Hypothalamus (tissue), 51 donors: ENCODE measurements at regions not wholly inside any gene's neighbourhood (a gene's known extent, or its start where the extent isn't known, plus 50 kb on each side); places are given as distances from the start of the nearest gene placed in this dataset.
"Not testable (repeated sequence)": the region's sequence is repeated elsewhere in the genome, so short reads cannot be mapped to it uniquely, and the experiment has no call there.

Experiments used
- DNase-seq, 51 donors: peaks; one replicate each; lab custom pipeline; 2025; lab: John Stamatoyannopoulos, UW

- DNase-seq: not testable (repeated sequence)
Measured at GRCh38 chr5:1731855-1732237, 67.8 kb downstream of the MRPL36 start.

DNA sequence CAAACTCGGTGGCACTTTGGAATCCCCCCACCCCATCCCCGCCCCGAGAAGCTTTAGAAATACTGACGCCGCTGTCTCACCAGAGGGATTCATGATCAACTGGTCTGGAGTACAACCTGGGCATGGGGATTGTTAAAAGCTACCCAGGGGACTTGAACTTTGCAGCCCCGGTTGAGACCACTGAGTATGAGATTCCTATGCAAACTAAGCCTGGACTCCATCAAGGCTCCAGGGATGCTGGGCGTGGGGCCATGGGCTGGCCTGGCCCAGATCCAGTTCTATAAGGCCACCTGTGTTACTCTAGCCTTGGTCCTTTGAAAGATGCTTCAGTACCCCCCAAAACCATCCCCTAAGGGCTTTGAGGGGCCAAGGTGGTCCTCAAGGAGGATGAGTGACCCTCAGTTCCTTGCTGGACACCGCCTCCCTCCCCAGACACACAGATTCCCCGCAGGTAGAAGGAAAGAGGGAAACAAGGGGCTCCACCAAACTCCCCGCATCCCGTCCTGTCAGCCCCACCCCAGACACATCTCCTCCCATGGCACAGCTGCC is 68.5 kb downstream of the MRPL36 start:
- DNase-seq: no peak

GRCh38 chr5:1730487-1730847 is 69.2 kb downstream of the MRPL36 start:
- DNase-seq: no peak

DNA sequence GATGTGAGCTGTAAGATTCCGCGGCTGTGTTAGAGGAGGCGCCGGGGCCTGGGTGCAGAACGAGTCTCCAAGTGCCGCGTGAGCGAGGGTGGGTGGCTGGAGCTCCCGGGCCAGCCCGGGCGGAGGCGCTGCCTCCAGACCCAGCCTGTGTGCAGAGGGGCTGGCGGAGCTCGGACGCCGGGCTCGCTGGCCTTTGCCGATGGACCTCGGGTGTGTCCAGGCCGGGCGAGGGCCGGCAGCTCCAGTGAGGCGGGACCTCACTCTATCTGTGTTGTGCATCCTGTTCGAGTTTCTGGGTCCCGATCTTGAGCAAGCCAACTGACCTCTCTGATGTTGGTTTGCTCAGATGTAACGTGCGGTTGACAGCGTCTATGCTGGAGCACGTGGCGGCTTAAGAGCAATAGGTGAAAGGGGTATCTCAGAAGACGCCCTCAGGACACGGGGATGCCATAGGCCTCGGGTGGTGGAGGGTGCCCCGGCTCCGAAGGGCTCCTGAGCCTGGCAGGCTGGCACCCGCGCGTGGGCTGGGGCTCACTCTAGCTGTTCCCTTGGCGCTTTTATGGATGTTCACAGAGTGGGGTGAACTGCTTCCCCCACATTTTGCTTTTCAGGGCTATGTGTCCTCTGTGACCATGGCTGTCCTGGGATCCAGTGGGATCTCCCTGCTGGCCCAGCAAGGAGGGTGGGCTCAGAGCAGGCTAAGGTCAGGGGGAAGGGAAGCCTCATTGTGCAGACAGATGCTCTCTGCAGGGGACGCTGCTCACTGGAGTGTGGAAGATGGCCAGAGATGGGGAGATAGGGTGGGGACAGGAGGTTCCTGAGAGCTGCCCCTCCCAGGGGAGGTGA is 69.8 kb downstream of the MRPL36 start:
- DNase-seq: no peak

DNA sequence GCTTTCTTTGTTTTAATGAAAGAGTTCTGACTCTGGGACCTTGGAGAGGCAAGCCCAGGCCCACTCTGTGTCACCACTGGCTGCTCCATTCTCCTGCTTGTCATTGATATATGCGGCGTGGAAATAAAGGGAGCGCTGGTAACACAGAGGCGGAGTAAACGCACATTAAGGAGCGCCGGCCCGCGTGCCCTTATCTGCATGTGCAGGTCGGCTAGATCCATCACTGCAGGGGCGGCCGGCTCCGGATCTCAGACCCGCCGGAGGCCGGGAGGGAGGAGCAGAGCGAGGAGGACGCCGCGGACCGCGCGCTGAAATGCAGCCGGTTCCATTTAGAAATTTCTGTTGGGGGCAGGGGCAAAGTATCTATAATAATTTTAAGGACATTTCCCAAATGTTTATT is 70.8 kb downstream of the MRPL36 start:
- no peak for DNase-seq

- DNase-seq: no peak
Measured at GRCh38 chr5:1727571-1727970, 72.1 kb downstream of the MRPL36 start.

DNA sequence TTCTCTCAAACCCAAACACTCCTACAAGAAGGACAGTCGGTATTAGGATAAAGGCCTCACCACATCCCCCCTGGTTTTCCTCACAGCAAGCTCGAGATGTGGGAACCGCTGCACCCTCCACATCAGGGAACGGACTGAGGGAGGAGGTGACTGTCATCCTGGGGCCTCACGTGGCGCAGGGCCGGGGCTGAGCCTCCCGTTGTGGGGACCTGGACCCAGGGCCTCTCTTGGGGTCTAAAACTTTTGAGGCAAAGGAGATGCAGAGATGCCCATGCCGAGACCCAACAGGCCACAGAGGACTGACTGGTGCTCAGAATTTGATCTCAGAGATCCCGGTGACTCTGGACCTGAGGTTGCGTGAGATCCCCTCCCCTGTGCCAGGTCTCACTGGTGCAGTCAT is 72.7 kb downstream of the MRPL36 start:
- DNase-seq: no peak

DNA sequence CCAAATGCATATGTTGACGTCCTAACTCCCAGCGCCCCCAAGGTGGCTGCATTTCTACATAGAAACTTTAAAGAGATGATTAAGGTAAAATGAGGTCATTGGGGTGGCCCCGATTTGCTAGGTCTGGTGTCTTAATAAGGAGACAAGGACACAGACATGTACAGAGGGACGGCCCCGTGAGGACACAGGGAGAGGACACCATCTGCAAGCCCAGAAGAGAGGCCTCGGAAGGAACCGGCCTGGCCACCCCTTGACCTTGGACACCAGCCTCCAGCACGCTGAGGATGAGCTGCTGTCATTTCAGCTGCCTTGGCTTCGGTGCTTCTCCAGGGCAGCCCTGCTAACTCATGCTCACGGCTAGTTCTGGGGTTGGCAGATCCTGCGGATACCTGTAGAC is 73.2 kb downstream of the MRPL36 start:
- no peak for DNase-seq

DNA sequence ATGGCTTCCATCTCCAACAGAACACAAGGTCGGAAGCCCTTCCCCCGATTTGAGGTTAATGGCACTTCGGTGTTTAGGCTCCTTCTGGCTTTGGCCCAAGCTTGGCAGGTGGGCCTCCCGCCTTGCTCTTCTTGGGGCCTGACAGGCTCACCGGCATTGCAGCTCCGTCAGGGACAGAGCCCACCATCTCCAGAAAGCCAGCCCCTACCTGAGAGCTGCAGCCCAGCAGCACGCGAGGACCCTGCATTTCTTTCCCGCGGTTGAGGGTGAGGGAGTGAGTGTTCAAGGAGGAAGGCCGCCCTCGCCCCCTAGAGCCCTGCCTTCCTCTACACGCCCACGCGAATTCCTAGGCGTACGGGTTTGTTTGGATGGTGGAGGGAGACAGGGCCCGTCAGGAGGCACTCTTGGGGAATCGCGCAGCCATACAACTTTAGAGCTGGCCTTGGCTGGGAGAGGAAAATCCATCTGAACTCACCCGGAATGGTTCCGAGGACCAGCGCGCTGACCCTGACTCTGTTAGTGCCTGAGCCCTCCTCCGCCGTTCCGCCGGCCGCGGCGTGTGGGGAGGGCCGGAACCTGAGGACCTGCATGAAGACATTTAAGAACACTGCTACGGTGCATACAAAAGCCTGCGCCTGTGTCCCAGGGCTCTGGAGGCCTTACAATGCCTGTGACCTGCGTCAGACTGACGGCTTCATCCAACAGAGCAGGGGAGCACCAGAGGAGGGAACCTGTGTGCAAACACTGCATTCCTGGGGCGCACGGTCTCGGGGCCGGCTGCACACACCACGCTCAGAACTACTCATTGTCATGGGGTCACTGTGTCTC is 73.8 kb downstream of the MRPL36 start:
- no peak for DNase-seq

- DNase-seq: no peak
Measured at GRCh38 chr5:1724822-1725602, 74.6 kb downstream of the MRPL36 start.

DNA sequence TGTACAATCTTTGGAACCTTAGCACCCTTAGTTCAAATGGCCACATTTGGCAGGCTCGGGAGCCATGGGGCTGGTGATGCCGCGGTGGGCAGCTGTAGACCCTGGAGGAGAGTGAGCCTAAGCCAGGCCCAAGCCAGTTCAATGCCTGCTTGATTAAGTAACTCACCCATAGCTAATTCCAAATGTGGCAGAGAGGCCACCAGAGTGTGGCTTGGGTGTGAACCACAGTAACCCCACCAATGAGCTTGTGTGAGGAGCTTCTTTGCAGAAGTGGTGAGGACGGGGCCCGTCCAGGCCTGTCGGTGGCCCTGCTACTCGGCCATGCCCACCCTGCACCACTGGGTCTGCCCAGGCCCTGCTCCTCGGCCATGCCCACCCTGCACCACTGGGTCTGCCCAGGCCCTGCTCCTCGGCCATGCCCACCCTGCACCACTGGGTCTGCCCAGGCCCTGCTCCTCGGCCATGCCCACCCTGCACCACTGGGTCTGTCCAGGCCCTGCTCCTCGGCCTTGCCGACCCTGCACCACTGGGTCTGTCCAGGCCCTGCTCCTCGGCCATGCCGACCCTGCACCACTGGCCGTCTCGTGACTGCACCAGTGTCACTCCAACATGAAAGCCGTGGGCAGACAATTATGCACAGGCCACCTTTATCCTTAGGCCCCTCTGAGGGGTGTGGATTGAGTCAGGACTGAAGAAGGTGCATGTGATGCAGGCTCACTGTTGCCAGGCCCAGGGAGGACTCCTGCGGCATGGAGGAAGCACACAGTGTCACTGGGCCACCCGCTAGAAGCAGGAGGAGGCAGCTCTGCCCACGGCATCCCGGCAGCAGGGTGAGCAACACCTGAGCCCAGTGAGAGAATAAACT is 75.4 kb downstream of the MRPL36 start:
- DNase-seq: no peak

GRCh38 chr5:1723476-1723875 is 76.2 kb downstream of the MRPL36 start:
- DNase-seq: no peak

GRCh38 chr5:1722877-1723276 is 76.8 kb downstream of the MRPL36 start:
- DNase-seq: no peak

GRCh38 chr5:1720396-1721110 is 79.1 kb downstream of the MRPL36 start:
- no peak for DNase-seq

DNA sequence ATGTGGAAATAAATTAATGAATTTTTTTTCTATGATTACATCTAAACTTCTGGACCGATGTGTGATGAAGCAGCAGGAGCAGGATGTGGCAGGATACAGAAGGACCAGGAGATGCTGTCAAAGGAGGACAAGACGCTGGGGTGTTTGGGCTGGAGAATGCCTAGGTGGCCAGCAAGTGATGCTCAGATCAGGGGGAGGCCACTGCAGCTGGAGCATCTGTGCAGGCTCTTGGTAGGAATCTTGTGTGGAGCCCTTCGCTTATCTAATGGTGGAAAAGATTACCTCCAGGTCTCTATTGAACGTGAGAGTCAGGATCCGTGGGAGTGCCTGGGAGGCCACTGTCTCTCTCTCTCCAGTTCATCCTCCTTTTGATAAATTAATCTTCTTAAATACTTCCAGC is 79.8 kb downstream of the MRPL36 start:
- no peak for DNase-seq

GRCh38 chr5:1718669-1719068 is 81.0 kb downstream of the MRPL36 start:
- no peak for DNase-seq

DNA sequence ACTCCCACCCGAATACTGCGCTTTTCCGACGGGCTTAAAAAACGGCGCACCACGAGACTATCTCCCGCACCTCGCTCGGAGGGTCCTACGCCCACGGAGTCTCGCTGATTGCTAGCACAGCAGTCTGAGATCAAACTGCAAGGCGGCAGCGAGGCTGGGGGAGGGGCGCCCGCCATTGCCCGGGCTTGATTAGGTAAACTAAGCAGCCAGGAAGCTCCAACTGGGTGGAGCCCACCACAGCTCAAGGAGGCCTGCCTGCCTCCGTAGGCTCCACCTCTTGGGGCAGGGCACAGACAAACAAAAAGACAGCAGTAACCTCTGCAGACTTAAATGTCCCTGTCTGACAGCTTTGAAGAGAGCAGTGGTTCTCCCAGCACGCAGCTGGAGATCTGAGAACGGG is 89.5 kb downstream of the MRPL36 start:
- DNase-seq: not testable (repeated sequence)

DNA sequence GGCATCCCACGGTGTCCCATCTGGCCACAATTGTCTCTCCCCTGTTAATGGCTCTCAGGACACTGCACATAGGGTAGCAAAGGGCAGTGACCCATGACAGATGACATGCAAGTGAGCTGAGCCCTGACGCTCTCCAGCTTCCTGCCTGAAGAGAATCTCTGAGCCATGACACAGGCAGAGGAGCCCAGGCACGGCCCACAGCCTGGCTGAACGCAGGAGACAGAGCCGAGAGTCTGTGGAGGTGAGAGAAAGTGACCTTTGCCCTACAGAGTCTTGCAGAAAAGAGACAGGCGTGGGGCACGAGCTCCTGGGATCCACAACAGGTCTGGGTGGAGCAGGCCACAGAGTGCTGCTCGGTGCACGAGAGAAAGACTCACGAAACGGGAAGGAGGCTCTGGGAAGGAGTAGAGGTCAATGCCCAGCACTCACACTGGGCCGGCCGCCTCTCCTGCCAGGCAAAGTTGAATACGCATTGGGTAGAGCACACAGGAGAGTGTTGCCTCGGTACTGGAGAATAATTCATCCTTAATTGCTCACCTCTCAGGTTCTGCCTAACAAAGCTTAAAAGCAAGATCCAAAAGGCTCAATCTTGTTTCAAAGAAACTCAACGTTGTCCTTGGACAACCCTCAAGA is 90.3 kb downstream of the MRPL36 start:
- DNase-seq: no peak

DNA sequence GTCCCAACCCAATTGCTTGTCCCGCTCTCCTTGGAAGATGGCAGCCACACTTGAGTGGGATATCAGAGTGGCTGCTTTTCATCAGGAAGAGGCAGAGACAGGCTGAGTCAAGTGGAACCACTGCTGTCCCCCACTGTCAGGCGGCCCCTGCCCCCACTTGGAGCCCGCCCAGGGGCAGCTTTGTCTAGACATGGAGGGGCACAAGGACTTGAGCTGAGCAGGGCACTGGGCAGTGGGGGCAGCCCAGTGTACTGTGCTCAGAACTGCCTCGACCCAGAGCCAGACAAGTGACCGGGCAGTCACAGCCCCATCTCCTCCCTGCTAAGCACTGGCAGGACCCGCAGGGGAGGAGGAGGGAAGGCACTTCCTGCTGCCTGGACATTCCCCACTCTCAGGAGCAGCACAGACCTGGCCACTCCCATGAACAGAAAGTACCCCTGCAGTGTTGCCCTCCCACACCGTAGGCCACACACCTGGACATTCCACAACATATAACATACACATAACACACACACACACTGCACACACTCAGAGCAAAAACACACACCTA is 91.0 kb downstream of the MRPL36 start:
- DNase-seq: no peak
